B cell (primary cell): ENCODE measurements at regions not wholly inside any gene's neighbourhood (a gene's known extent, or its start where the extent isn't known, plus 50 kb on each side); places are given as distances from the start of the nearest gene placed in this dataset.

Experiments
- ATAC-seq: fragments of 200-7000 bp; cut with Tn5 transposase; one replicate; pipeline ENCODE4 v1.10.0; 2021; ENCODE audit warnings: low read depth, mild to moderate bottlenecking, moderate number of reproducible peaks, moderate library complexity
- CTCF ChIA-PET: fragments of 350-600 bp; sonication (Branson Sonifier 250); formaldehyde crosslinking; loops from one replicate; lab custom pipeline; 2021; ENCODE audit warnings: antibody characterized with exemption, inconsistent platforms; lab: Charles Lee
- POLR2A ChIA-PET: fragments of 350-600 bp; sonication (Branson Sonifier 250); formaldehyde crosslinking; loops from one replicate; lab custom pipeline; 2021; ENCODE audit warnings: antibody characterized with exemption; lab: Charles Lee
- DNase-seq: peaks from one replicate; pipeline ENCODE4 v3.0.0; 2013
- H2AFZ ChIP-seq: 2 replicates; pipeline ENCODE4 v1.6.1; 2012; ENCODE audit warnings: mild to moderate bottlenecking, low read depth, low read length; ENCODE audit not compliant: insufficient read depth, poor library complexity, severe bottlenecking
- H3K27ac ChIP-seq, 2 donors: 1 replicate in 1 of 2; 2 replicates in 1 of 2; pipeline ENCODE4 v1.5.1; 2012 to 2013; ENCODE audit warnings: low read length in 2 of 2, mild to moderate bottlenecking in 2 of 2, moderate library complexity in 1 of 2
- H3K27me3 ChIP-seq, 4 experiments: fragments of 200-600 bp in 1 of 4; sonication (generic) in 1 of 4; replicated peaks in 1 of 4; 1 replicate in 2 of 4; 2 replicates in 2 of 4; pipeline versions ENCODE4 v1.6.1 to v1.7.0; 2013 to 2016; ENCODE audit warnings: low read length in 3 of 4, mild to moderate bottlenecking in 2 of 4, mixed read lengths in 1 of 4, moderate library complexity in 1 of 4; ENCODE audit not compliant: insufficient read depth in 4 of 4, control insufficient read depth in 3 of 4; ENCODE audit errors: control extremely low read depth in 1 of 4
- H3K36me3 ChIP-seq, 2 experiments: replicated peaks in 1 of 2; 1 replicate in 1 of 2; 2 replicates in 1 of 2; pipeline versions ENCODE4 v1.6.1 to v1.7.1; 2013; ENCODE audit warnings: low read length in 1 of 2; ENCODE audit not compliant: insufficient read depth in 2 of 2, control insufficient read depth in 1 of 2; ENCODE audit errors: control extremely low read depth in 1 of 2, extremely low read depth in 1 of 2
- H3K4me1 ChIP-seq, 2 donors: fragments of 200-600 bp in 1 of 2; sonication (generic) in 1 of 2; 1 replicate in 1 of 2; 2 replicates in 1 of 2; pipeline versions ENCODE4 v1.5.1 to v1.6.1; 2013 to 2017; ENCODE audit warnings: low read length in 2 of 2; ENCODE audit not compliant: control insufficient read depth in 2 of 2, insufficient read depth in 2 of 2
- H3K4me2 ChIP-seq: replicated peaks from 2 replicates; pipeline ENCODE3; 2012; ENCODE audit warnings: mild to moderate bottlenecking, low read depth, low read length; ENCODE audit not compliant: poor library complexity, severe bottlenecking
- H3K4me3 ChIP-seq, 5 experiments: fragments of 200-600 bp in 1 of 5; sonication (generic) in 1 of 5; 1 replicate in 3 of 5; 2 replicates in 2 of 5; pipeline versions ENCODE4 v1.5.1 to v1.7.0; 2011 to 2016; ENCODE audit warnings: low read length in 4 of 5, mild to moderate bottlenecking in 4 of 5, low read depth in 2 of 5, control low read depth in 1 of 5, moderate library complexity in 1 of 5; ENCODE audit not compliant: insufficient read depth in 1 of 5; ENCODE audit errors: control extremely low read depth in 1 of 5, extremely low read depth in 1 of 5
- H3K79me2 ChIP-seq: fragments of 200-600 bp; sonication (generic); one replicate; pipeline ENCODE4 v1.6.0; 2016; ENCODE audit warnings: low read length; ENCODE audit not compliant: control insufficient read depth, insufficient read depth
- H3K9ac ChIP-seq: fragments of 200-600 bp; sonication (generic); 2 replicates; pipeline ENCODE4 v1.6.1; 2017; ENCODE audit warnings: mild to moderate bottlenecking, low read length, moderate library complexity
- H3K9me3 ChIP-seq, 3 donors: one replicate each; pipeline versions ENCODE4 v1.6.1 to v1.7.1; 2013; ENCODE audit warnings: low read length in 2 of 3; ENCODE audit not compliant: control insufficient read depth in 2 of 3, insufficient read depth in 1 of 3; ENCODE audit errors: control extremely low read depth in 1 of 3
- H4K20me1 ChIP-seq: 2 replicates; pipeline ENCODE4 v1.6.0; 2012; ENCODE audit warnings: mild to moderate bottlenecking, low read length; ENCODE audit not compliant: insufficient read depth, control insufficient read depth, poor library complexity, severe bottlenecking
- H3K27ac Mint-ChIP-seq: one replicate; pipeline ENCODE4 v1.8.0; 2021; ENCODE audit warnings: mixed read lengths
- H3K27me3 Mint-ChIP-seq: one replicate; pipeline ENCODE4 v1.8.0; 2021; ENCODE audit warnings: mixed read lengths
- H3K4me1 Mint-ChIP-seq: one replicate; pipeline ENCODE4 v1.8.0; 2021; ENCODE audit warnings: mixed read lengths
- H3K4me3 Mint-ChIP-seq: one replicate; pipeline ENCODE4 v1.8.0; 2021; ENCODE audit warnings: mixed read lengths
- H3K9me3 Mint-ChIP-seq: one replicate; pipeline ENCODE4 v1.8.0; 2022; ENCODE audit warnings: mixed read lengths; ENCODE audit not compliant: insufficient read depth
- CTCF ChIP-seq: fragments of 200-600 bp; IDR thresholded peaks from one replicate; pipeline ENCODE4 v1.8.0; 2022; ENCODE audit warnings: antibody characterized with exemption, mild to moderate bottlenecking
- EZH2 ChIP-seq: IDR thresholded peaks from 2 replicates; pipeline ENCODE4 v1.6.1; 2012; ENCODE audit warnings: borderline replicate concordance, low read depth, mild to moderate bottlenecking, moderate library complexity, low read length; ENCODE audit not compliant: insufficient read depth, poor library complexity, severe bottlenecking
- WGBS: methylation state at CpG from one replicate; pipeline ENCODE4 v1.1.5; 2013; ENCODE audit warnings: missing lambda C conversion rate; ENCODE audit not compliant: insufficient coverage; 5-methylcytosine and 5-hydroxymethylcytosine counted together
- intact Hi-C: fragments of 100-400 bp; cut with micrococcal nuclease; formaldehyde crosslinking; loops from one replicate; pipeline ENCODE4 v1.10.0; 2022

GRCh38 chr6:81204731-81205130 lies 547.8 kb downstream of the TENT5A start:
- intact Hi-C loops = no loop called here
- DNase-seq (no peak), ATAC-seq (no peak)
- H3K4me3 Mint-ChIP-seq = no peak overlapping the region
- Histone ChIP-seq H3K4me3 (no peak overlapping the region), H3K79me2 (no peaks in the 10 kb centered on the region), H3K9ac (no peak overlapping the region), H2AFZ (no peak overlapping the region), H3K36me3 (no peaks in the 10 kb centered on the region), H3K4me1 (no peaks in the 10 kb centered on the region), H3K4me2 (no peak overlapping the region), H3K27ac (no peak overlapping the region), H3K27me3 (no peaks in the 10 kb centered on the region), H4K20me1 (no peaks in the 10 kb centered on the region), H3K9me3 (peaks cover 0 to 7% (median 0%) of the 10 kb centered on the region in 3 donors)
- ChIA-PET CTCF (no interaction called here), POLR2A (no interaction called here)
- no peak for TF ChIP-seq CTCF
- TF ChIP-seq EZH2 = no peak
- no peaks in the 10 kb centered on the region for H3K27me3 Mint-ChIP-seq
- WGBS = no CpG with 5 or more reads among the region's 1 CpG
- no peak overlapping the region for H3K27ac Mint-ChIP-seq
- H3K4me1 Mint-ChIP-seq = no peaks in the 10 kb centered on the region
- no peaks in the 10 kb centered on the region for H3K9me3 Mint-ChIP-seq

GRCh38 chr6:81194374-81194773 lies 558.1 kb downstream of the TENT5A start:
- no peak overlapping the region for H3K27ac ChIP-seq
- no peak for TF ChIP-seq EZH2
- no peak for TF ChIP-seq CTCF
- H3K27me3 Mint-ChIP-seq = no peaks in the 10 kb centered on the region
- no peak overlapping the region for H3K4me3 Mint-ChIP-seq
- no peak overlapping the region for H2AFZ ChIP-seq
- H3K27ac Mint-ChIP-seq = no peak overlapping the region
- H3K36me3 ChIP-seq = no peaks in the 10 kb centered on the region
- no peaks in the 10 kb centered on the region for H3K9me3 ChIP-seq
- no peak for ATAC-seq
- no peaks in the 10 kb centered on the region for H3K4me1 ChIP-seq
- intact Hi-C loops = no loop called here
- no peak overlapping the region for H3K9ac ChIP-seq
- WGBS = no CpG with 5 or more reads among the region's 2 CpGs
- no peaks in the 10 kb centered on the region for H3K4me1 Mint-ChIP-seq
- no peaks in the 10 kb centered on the region for H3K27me3 ChIP-seq
- POLR2A ChIA-PET = no interaction called here
- CTCF ChIA-PET = no interaction called here
- no peak overlapping the region for H3K4me2 ChIP-seq
- H3K9me3 Mint-ChIP-seq = peaks cover 3% of the 10 kb centered on the region
- no peak for DNase-seq
- no peaks in the 10 kb centered on the region for H4K20me1 ChIP-seq
- H3K4me3 ChIP-seq = no peak overlapping the region
- no peaks in the 10 kb centered on the region for H3K79me2 ChIP-seq
